Body of pancreas (tissue), 4 donors: ENCODE measurements at regions not wholly inside any gene's neighbourhood (a gene's known extent, or its start where the extent isn't known, plus 50 kb on each side); places are given as distances from the start of the nearest gene placed in this dataset.

Experiments
- ATAC-seq: fragments of 150-250 bp; one replicate; pipeline ENCODE4 v1.9.1; 2016
- DNase-seq, 4 donors: peaks; one replicate each; pipeline ENCODE4 v3.0.0-alpha.2; 2019
- H3K27ac ChIP-seq, 4 donors: fragments of 200-600 bp; sonication (generic); 1 replicate in 3 of 4; 2 replicates in 1 of 4; pipeline versions ENCODE4 v1.5.1 to v1.6.1; 2016 to 2019; ENCODE audit warnings: mild to moderate bottlenecking in 1 of 4, mixed read lengths in 1 of 4, moderate library complexity in 1 of 4
- H3K27me3 ChIP-seq, 2 donors: fragments of 200-600 bp; sonication (generic); one replicate each; pipeline ENCODE4 v1.6.0; 2016; ENCODE audit warnings: mild to moderate bottlenecking in 1 of 2
- H3K36me3 ChIP-seq, 2 donors: fragments of 200-600 bp; sonication (generic); replicated peaks in 1 of 2; 2 replicates each; pipeline ENCODE4 v1.5.1; 2016; ENCODE audit warnings: low read depth in 2 of 2; ENCODE audit not compliant: insufficient read depth in 1 of 2
- H3K4me1 ChIP-seq: fragments of 200-600 bp; sonication (generic); one replicate; pipeline ENCODE4 v1.6.0; 2016
- H3K4me3 ChIP-seq, 2 donors: fragments of 200-600 bp; sonication (generic); 1 replicate in 1 of 2; 2 replicates in 1 of 2; pipeline ENCODE4 v1.5.1; 2016 to 2019
- H3K9me3 ChIP-seq, 3 donors: fragments of 200-600 bp; sonication (generic); 1 replicate in 2 of 3; 2 replicates in 1 of 3; pipeline ENCODE4 v1.5.1; 2016
- POLR2A ChIP-seq, 3 donors: fragments of 450-650 bp; IDR thresholded peaks; one replicate each; pipeline ENCODE4 v1.6.1; 2016; ENCODE audit warnings: antibody characterized with exemption in 3 of 3, mild to moderate bottlenecking in 2 of 3
- WGBS, 2 donors: methylation state at CpG; one replicate each; pipeline ENCODE4 v1.1.5; 2017; 5-methylcytosine and 5-hydroxymethylcytosine counted together
- intact Hi-C: fragments of 100-400 bp; cut with DNase I; formaldehyde crosslinking; loops from one replicate; pipeline ENCODE4 v1.15.1; 2023
- TF ChIP-seq, protein P1 (sequence below), 7 experiments: fragments of 450-650 bp in 4 of 7; fragments of 200-600 bp in 3 of 7; sonication (generic) in 3 of 7; IDR thresholded peaks; one replicate each; pipeline ENCODE4 v1.5.1; 2016 to 2019; ENCODE audit warnings: antibody characterized with exemption in 7 of 7

DNA sequence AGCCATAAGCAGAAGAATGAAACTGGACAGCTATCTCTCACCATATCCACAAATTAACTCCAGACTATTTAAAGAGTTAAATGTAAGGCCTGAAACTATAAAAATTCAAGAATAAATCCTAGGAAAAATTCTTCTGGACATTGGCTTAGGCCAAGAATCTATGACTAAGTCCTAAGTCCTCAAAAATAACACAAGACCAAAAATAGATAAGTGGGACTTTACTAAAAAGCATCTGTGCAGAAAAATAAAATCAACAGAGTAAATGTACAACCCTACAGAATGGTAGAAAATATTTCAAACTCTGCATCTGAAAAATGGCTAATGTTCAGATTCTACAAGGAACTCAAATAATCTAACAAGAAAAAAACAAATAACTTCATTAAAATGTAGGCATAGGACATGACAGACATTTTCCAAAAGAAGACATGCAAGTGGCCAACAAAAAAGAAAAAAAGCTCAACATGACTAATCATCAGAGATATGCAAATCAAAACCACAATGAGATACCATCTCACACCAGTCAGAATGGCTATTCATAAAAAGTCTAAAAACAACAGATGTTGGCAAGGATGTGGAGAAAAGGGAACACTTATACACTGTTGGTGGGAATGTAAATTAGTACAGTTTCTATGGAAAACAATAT lies 61.0 kb upstream of the PPFIA2 start:
- ATAC-seq: no peak
- no peaks in the 10 kb centered on the region for H3K36me3 ChIP-seq
- no peak overlapping the region for H3K4me3 ChIP-seq
- no peaks in the 10 kb centered on the region for H3K27me3 ChIP-seq
- TF ChIP-seq POLR2A (IDR thresholded peaks at IDR 0.05): no peak
- TF ChIP-seq, protein P1, sequence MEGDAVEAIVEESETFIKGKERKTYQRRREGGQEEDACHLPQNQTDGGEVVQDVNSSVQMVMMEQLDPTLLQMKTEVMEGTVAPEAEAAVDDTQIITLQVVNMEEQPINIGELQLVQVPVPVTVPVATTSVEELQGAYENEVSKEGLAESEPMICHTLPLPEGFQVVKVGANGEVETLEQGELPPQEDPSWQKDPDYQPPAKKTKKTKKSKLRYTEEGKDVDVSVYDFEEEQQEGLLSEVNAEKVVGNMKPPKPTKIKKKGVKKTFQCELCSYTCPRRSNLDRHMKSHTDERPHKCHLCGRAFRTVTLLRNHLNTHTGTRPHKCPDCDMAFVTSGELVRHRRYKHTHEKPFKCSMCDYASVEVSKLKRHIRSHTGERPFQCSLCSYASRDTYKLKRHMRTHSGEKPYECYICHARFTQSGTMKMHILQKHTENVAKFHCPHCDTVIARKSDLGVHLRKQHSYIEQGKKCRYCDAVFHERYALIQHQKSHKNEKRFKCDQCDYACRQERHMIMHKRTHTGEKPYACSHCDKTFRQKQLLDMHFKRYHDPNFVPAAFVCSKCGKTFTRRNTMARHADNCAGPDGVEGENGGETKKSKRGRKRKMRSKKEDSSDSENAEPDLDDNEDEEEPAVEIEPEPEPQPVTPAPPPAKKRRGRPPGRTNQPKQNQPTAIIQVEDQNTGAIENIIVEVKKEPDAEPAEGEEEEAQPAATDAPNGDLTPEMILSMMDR (IDR thresholded peaks at IDR 0.05): no peak
- intact Hi-C loops: no loop called here
- H3K4me1 ChIP-seq: no peaks in the 10 kb centered on the region
- no peaks in the 10 kb centered on the region for H3K9me3 ChIP-seq
- H3K27ac ChIP-seq: no peak overlapping the region
- no peak for DNase-seq

DNA sequence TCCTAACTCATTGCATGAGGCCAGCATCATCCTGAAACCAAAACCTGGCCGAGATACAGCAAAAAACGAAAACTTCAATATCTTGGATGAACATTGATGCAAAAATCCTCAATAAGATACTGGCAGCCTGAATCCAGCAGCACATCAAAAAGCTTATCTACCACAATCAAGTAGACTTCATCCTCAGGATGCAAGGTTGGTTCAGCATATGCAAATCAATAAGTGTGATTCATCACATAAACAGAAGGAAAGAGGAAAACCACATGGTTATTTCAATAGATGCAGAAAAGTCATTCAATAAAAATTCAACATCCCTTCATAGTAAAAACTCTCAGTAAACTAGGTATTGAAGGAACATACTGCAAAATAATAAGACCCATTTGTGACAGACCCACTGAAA lies 56.5 kb upstream of the PPFIA2 start:
- no peak for TF ChIP-seq POLR2A (IDR thresholded peaks at IDR 0.05)
- TF ChIP-seq, protein P1 (IDR thresholded peaks at IDR 0.05): no peak
- DNase-seq (no peak), ATAC-seq (no peak)
- no peaks in the 10 kb centered on the region for H3K36me3 ChIP-seq
- H3K9me3 ChIP-seq: no peaks in the 10 kb centered on the region
- intact Hi-C loops: no loop called here
- H3K4me3 ChIP-seq: no peak overlapping the region
- 46 to 67% methylated on average over 2 of the region's 2 CpGs for WGBS, 2 donors
- H3K27ac ChIP-seq: no peak overlapping the region
- no peaks in the 10 kb centered on the region for H3K4me1 ChIP-seq
- H3K27me3 ChIP-seq: no peaks in the 10 kb centered on the region

DNA sequence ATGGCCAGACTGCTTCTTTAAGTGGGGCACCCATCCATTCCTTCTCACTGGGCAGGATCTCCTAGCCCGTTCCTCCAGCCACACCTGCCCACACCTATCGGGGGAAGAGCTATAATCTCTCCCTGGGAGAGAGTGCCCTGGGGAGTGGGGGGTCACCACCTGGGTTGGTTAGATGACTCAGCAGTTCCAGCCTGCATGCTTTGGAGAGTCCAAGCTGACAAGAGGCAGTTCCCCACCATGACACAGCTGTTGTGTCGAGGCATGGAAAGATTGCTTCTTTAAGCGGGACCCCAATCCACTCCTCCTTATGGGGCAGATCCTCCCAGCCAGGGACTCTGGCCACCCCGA lies 52.6 kb upstream of the PPFIA2 start:
- Histone ChIP-seq H3K4me1 (peaks cover 4% of the 10 kb centered on the region), H3K9me3 (no peaks in the 10 kb centered on the region), H3K4me3 (no peak overlapping the region), H3K27me3 (no peaks in the 10 kb centered on the region), H3K36me3 (no peaks in the 10 kb centered on the region), H3K27ac (no peak overlapping the region)
- ATAC-seq (peak; percentile 18), DNase-seq (no peak)
- intact Hi-C loops: no loop called here
- WGBS, 2 donors: 7 to 68% methylated on average over 2 to 5 of the region's 5 CpGs
- no peak for TF ChIP-seq POLR2A (IDR thresholded peaks at IDR 0.05)
- TF ChIP-seq, protein P1 (IDR thresholded peaks at IDR 0.05): no peak

DNA sequence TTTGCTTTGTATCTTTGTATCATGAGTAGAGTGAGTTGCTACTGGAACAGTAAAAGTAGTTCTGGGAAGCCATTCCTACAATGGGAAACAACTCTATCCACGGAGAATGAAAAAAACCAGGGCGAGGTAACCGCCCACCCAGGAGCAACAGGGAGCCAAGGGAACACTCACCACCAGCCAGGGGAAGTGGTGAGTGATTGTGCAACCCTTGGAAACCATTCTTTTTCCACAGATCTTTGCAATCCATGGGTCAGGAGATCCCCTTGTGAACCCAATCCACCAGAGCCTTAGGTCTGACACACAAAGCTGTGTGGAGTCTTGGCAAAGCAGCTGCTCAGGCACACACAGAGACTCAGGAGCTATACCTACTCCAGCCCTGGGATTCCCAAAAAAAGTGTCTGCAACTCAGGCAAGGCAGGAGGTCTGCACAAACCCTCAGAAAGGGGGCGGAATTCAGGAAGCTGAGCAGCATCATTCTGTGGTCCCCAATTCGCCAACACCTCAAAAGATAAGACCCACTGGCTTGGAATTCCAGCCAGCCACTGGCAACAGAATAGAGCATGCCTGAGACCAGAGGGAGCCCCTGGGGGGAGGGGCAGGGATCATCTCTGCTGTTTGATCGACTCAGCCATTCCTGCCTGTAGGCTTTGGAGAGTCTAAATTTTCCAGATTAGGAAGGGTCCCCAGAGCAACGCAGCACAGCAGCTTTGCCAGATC lies 52.1 kb upstream of the PPFIA2 start:
- WGBS, 2 donors: 62 to 79% methylated on average over 6 to 7 of the region's 7 CpGs

More for the DNA sequence above, 52.1 kb upstream of the PPFIA2 start:
- no peaks in the 10 kb centered on the region for H3K36me3 ChIP-seq
- H3K4me3 ChIP-seq: no peak overlapping the region
- DNase-seq (peak in 1 of 4 donors; percentile 7), ATAC-seq (no peak)
- no peaks in the 10 kb centered on the region for H3K9me3 ChIP-seq
- TF ChIP-seq, protein P1 (IDR thresholded peaks at IDR 0.05): no peak
- TF ChIP-seq POLR2A (IDR thresholded peaks at IDR 0.05): no peak
- peaks cover 4% of the 10 kb centered on the region for H3K4me1 ChIP-seq
- H3K27me3 ChIP-seq: no peaks in the 10 kb centered on the region
- intact Hi-C loops: no loop called here
- H3K27ac ChIP-seq: no peak overlapping the region
